Body of pancreas (tissue), 4 donors: ENCODE measurements at regions not wholly inside any gene's neighbourhood (a gene's known extent, or its start where the extent isn't known, plus 50 kb on each side); places are given as distances from the start of the nearest gene placed in this dataset.

Experiments
- CTCF ChIP-seq, 7 experiments: fragments of 450-650 bp in 4 of 7; fragments of 200-600 bp in 3 of 7; sonication (generic) in 3 of 7; IDR thresholded peaks; one replicate each; pipeline ENCODE4 v1.5.1; 2016 to 2019; ENCODE audit warnings: antibody characterized with exemption in 7 of 7
- POLR2A ChIP-seq, 3 donors: fragments of 450-650 bp; IDR thresholded peaks; one replicate each; pipeline ENCODE4 v1.6.1; 2016; ENCODE audit warnings: antibody characterized with exemption in 3 of 3, mild to moderate bottlenecking in 2 of 3

DNA sequence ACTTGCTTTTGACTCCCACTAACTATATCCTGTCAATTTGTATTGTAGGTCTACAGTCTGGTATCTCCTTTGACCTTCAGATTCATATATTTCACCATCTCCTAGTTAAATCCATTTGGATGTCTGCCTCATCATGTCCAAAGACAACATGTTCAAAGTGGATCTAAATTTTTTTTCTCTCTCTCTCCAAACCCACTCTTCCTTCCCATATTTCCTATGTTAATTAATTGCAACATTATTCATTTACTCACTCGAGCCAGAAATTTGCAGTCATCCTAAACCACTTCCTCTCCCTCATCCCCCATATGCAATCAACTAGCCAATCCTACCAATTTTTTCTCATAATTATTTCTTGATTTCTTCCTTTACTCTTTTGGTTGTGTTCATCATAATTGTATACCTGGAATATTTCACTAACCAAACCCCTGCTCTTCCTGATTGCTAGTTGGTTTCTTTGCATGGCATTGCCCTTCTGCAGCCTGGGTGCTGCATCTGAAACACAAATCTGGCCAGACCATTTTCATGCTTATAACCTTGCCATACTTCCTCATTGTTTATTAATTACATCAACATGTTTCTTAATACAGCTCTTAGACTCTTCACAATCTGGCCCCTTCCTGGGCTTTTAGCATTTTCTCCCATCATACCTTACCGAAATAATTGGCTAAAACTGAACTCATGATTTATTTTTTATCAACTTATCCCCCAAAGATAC, 442.2 kb downstream of the ADAMTS20 start:
- TF ChIP-seq CTCF (IDR thresholded peaks at IDR 0.05), result no peak
- no peak for TF ChIP-seq POLR2A (IDR thresholded peaks at IDR 0.05)
